Body of pancreas (tissue), 4 donors: ENCODE measurements at regions not wholly inside any gene's neighbourhood (a gene's known extent, or its start where the extent isn't known, plus 50 kb on each side); places are given as distances from the start of the nearest gene placed in this dataset.

ENCODE experiments used
- POLR2A ChIP-seq, 3 donors: fragments of 450-650 bp; IDR thresholded peaks; one replicate each; pipeline ENCODE4 v1.6.1; 2016; ENCODE audit warnings: antibody characterized with exemption in 3 of 3, mild to moderate bottlenecking in 2 of 3
- TF ChIP-seq, protein P1 (sequence below), 7 experiments: fragments of 450-650 bp in 4 of 7; fragments of 200-600 bp in 3 of 7; sonication (generic) in 3 of 7; IDR thresholded peaks; one replicate each; pipeline ENCODE4 v1.5.1; 2016 to 2019; ENCODE audit warnings: antibody characterized with exemption in 7 of 7

DNA sequence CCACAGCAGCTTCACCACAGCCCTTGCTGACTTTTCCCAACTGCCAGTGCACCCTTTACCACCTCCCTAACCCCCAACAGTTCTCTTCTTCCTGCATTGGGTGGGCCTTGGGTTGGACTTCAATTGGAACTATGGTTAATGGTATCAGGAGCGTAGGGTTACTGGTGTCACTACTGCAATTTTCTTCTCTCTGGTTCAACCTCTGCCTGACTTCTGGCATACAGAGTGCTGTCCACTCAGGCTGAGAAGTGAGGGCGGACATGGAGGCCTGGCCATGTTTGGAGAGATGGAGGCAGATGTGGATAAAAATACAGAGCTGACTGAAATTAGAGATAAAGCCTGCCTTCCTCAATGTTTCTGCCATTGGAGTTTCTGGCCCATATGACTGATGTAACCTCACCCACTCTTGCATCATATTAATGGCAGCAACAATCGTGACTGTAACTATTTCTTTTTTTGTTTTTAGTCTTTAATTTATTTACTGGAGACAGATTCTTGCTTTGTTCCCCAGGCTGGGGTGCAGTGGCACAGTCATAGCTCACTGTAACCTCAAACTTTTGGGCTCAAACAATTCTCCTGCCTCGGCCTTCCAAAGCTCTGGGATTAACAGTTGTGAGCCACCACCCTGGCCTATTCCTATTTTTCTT, 87.8 kb downstream of the NAV1 start:
- TF ChIP-seq, protein P1, sequence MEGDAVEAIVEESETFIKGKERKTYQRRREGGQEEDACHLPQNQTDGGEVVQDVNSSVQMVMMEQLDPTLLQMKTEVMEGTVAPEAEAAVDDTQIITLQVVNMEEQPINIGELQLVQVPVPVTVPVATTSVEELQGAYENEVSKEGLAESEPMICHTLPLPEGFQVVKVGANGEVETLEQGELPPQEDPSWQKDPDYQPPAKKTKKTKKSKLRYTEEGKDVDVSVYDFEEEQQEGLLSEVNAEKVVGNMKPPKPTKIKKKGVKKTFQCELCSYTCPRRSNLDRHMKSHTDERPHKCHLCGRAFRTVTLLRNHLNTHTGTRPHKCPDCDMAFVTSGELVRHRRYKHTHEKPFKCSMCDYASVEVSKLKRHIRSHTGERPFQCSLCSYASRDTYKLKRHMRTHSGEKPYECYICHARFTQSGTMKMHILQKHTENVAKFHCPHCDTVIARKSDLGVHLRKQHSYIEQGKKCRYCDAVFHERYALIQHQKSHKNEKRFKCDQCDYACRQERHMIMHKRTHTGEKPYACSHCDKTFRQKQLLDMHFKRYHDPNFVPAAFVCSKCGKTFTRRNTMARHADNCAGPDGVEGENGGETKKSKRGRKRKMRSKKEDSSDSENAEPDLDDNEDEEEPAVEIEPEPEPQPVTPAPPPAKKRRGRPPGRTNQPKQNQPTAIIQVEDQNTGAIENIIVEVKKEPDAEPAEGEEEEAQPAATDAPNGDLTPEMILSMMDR (IDR thresholded peaks at IDR 0.05): no peak
- no peak for TF ChIP-seq POLR2A (IDR thresholded peaks at IDR 0.05)
